Spleen (tissue), 11 donors: ENCODE measurements at regions not wholly inside any gene's neighbourhood (a gene's known extent, or its start where the extent isn't known, plus 50 kb on each side); places are given as distances from the start of the nearest gene placed in this dataset.

ENCODE experiments used
- DNase-seq: peaks from one replicate; pipeline ENCODE4 v3.0.0-alpha.2; 2020
- H3K27ac ChIP-seq, 8 donors: fragments of 200-600 bp; sonication (generic) in 7 of 8; 1 replicate in 4 of 8; 2 replicates in 4 of 8; pipeline versions ENCODE4 v1.5.0 to v1.8.0; 2016 to 2021; ENCODE audit warnings: inconsistent platforms in 4 of 8, mild to moderate bottlenecking in 4 of 8, moderate library complexity in 1 of 8
- H3K27me3 ChIP-seq, 7 donors: fragments of 200-600 bp; sonication (generic) in 6 of 7; replicated peaks in 1 of 7; 1 replicate in 4 of 7; 2 replicates in 3 of 7; pipeline versions ENCODE4 v1.5.0 to v1.8.0; 2016 to 2021; ENCODE audit warnings: inconsistent platforms in 3 of 7, mild to moderate bottlenecking in 1 of 7
- H3K36me3 ChIP-seq, 6 donors: fragments of 200-600 bp; sonication (generic) in 5 of 6; 1 replicate in 4 of 6; 2 replicates in 2 of 6; pipeline versions ENCODE4 v1.5.0 to v1.8.0; 2016 to 2021; ENCODE audit warnings: inconsistent platforms in 2 of 6
- H3K4me1 ChIP-seq, 6 donors: fragments of 200-600 bp; sonication (generic) in 5 of 6; 1 replicate in 3 of 6; 2 replicates in 3 of 6; pipeline versions ENCODE4 v1.5.0 to v1.8.0; 2016 to 2021; ENCODE audit warnings: inconsistent platforms in 3 of 6
- H3K4me3 ChIP-seq, 8 donors: fragments of 200-600 bp; sonication (generic) in 7 of 8; 1 replicate in 4 of 8; 2 replicates in 4 of 8; pipeline versions ENCODE4 v1.5.0 to v1.8.0; 2016 to 2021; ENCODE audit warnings: inconsistent platforms in 4 of 8, mild to moderate bottlenecking in 4 of 8, moderate library complexity in 2 of 8
- H3K9me3 ChIP-seq, 8 donors: fragments of 200-600 bp; sonication (generic) in 7 of 8; 1 replicate in 4 of 8; 2 replicates in 4 of 8; pipeline versions ENCODE4 v1.5.0 to v1.8.0; 2016 to 2021; ENCODE audit warnings: inconsistent platforms in 4 of 8
- CTCF ChIP-seq, 11 experiments: fragments of 200-600 bp in 7 of 11; fragments of 450-650 bp in 4 of 11; sonication (generic) in 4 of 11; IDR thresholded peaks in 8 of 11; conservative IDR thresholded peaks in 3 of 11; 1 replicate in 7 of 11; 2 replicates in 4 of 11; pipeline versions ENCODE4 v1.4.0 to v1.8.0; 2016 to 2021; ENCODE audit warnings: antibody characterized with exemption in 11 of 11, inconsistent platforms in 4 of 11, mild to moderate bottlenecking in 1 of 11
- POLR2A ChIP-seq, 3 donors: fragments of 450-650 bp; IDR thresholded peaks; one replicate each; pipeline ENCODE4 v1.5.1; 2017; ENCODE audit warnings: antibody characterized with exemption in 3 of 3, mild to moderate bottlenecking in 1 of 3
- POLR2AphosphoS5 ChIP-seq, 3 donors: sonication (generic); formaldehyde crosslinking; IDR thresholded peaks; one replicate each; pipeline ENCODE4 v1.5.1; 2017; ENCODE audit warnings: antibody characterized with exemption in 3 of 3
- WGBS, 5 donors: extraction: QIAGEN DNeasy Blood & Tissue Kit in 3 of 5; methylation state at CpG; one replicate each; pipeline versions ENCODE4 v1.1.5 to v1.1.7; 2013 to 2018; 5-methylcytosine and 5-hydroxymethylcytosine counted together
- intact Hi-C: fragments of 100-400 bp; cut with DNase I; formaldehyde crosslinking; loops from one replicate; pipeline ENCODE4 v1.15.0; 2023; ENCODE audit warnings: low total_unique reads
- donor health status: healthy with polysubstance abuse.
- donor health status: DM: no; HTN: no; CAD: no; lungs with moderate emphysema.
- donor health status: DM: no; HTN: no; CAD: no.
- donor health status: Bipolar disorder and iron deficiency.
- donor health status: healthy.
- donor health status: DM: no; HTN: no; CAD: no.
- donor health status: DM: yes; HTN: yes; CAD: no.

DNA sequence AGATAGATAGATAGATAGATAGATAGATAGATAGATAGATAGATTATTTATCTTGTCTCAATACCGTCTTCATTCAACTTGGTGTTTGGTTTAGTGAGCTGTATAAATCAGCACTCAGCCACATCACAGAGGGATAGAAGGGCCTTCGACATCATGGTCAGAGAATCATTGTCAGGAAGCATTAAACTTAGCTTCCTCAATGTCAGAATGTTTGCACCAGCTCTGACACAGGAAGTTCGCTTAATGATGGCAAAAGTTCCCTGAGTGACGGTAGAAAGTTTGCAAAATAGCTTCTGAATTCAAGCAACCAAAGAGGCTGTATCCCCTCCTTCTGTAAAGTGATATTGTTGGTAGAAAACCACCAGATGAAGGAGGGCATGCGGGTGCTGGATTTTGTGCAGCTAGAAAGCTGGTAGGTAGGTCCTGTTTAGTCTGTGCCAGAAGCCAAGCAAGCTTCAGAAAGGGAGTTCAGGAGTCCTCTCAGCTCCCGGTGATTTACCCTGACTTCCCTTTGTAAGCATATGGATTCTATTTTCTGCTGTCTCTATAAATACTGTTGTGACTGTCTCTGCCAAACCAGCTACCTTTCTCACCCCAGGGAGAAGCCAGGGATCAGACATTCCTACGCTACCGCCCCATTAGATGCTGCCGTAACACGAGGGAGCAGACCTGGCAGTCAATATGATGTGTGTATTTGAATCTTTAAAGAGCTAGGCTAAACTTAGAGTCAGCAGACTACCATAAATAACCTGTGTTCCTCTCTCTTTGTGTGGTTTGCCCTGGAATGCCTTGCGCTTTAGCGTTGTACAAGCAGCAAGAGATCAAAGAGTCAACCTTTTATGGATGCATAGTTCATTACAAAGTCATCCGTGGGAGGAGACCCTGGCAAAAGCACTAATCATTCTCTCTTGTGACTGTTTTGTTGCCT, 200.5 kb upstream of the KIAA1217 start:
- DNase-seq: no peak
- intact Hi-C loops: no loop called here
- no peaks in the 10 kb centered on the region for H3K9me3 ChIP-seq
- peaks cover 0 to 5% (median 0%) of the 10 kb centered on the region in 6 donors for H3K4me1 ChIP-seq
- H3K27ac ChIP-seq: no peak overlapping the region
- 45 to 55% (median 50%) methylated on average over 13 of the region's 13 CpGs for WGBS, 5 donors
- H3K36me3 ChIP-seq: no peaks in the 10 kb centered on the region
- no peaks in the 10 kb centered on the region for H3K27me3 ChIP-seq
- TF ChIP-seq POLR2AphosphoS5 (IDR thresholded peaks at IDR 0.05) (no peak), POLR2A (IDR thresholded peaks at IDR 0.05) (no peak), CTCF (IDR thresholded peaks at IDR 0.05 in 8 of 11, conservative IDR thresholded peaks at IDR 0.05 in 3 of 11) (no peak)
- no peak overlapping the region for H3K4me3 ChIP-seq

DNA sequence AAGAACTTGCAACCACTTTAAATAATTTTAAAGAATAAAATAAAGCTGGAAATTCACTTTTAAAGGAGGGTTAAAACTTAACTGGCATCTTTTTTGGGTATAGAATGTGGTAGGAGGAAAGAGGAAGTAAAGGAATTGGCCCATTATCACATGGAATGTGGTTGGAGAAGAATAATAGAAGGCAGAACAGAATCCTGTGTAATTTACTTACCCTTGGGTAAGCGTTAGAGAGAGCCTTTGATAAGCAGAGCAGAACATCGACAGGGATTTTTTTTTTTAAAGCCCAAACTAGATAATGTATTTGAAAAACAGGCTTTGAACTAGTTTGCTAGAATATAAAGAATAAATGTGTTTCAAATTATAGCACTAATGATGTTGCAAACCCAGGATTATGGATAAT, 199.8 kb upstream of the KIAA1217 start:
- Histone ChIP-seq H3K27ac (no peak overlapping the region), H3K9me3 (no peaks in the 10 kb centered on the region), H3K4me3 (no peak overlapping the region), H3K4me1 (peaks cover 0 to 5% (median 0%) of the 10 kb centered on the region in 6 donors), H3K36me3 (no peaks in the 10 kb centered on the region), H3K27me3 (no peaks in the 10 kb centered on the region)
- intact Hi-C loops: no loop called here
- TF ChIP-seq POLR2A (IDR thresholded peaks at IDR 0.05): no peak
- TF ChIP-seq POLR2AphosphoS5 (IDR thresholded peaks at IDR 0.05): no peak
- 62 to 71% (median 64%) methylated on average over 2 of the region's 2 CpGs for WGBS, 5 donors
- DNase-seq: no peak

DNA sequence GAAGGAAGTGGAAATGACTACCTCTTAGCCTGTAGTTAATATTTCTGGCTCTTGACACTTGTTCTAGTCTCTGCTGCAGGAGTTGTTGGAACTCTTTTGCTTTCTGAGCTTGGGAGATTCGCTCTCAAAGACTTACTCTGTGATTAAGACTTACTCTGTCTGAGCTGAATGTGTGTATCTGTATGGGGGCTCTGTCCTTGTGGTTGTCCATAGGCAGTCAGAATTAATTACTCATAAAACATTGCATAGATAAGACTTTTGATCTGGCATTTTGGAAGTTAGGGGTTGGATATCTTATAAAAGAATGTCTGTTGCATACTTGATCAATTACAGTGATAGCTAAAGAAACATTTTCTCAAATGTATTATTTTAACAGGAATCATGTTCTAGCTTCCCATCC, 199.2 kb upstream of the KIAA1217 start:
- H3K9me3 ChIP-seq: no peaks in the 10 kb centered on the region
- WGBS, 5 donors: 63 to 72% (median 67%) methylated on average over 1 of the region's 1 CpG
- H3K36me3 ChIP-seq: no peaks in the 10 kb centered on the region
- TF ChIP-seq POLR2A (IDR thresholded peaks at IDR 0.05) (no peak), CTCF (IDR thresholded peaks at IDR 0.05 in 8 of 11, conservative IDR thresholded peaks at IDR 0.05 in 3 of 11) (no peak), POLR2AphosphoS5 (IDR thresholded peaks at IDR 0.05) (no peak)
- peaks cover 0 to 5% (median 0%) of the 10 kb centered on the region in 6 donors for H3K4me1 ChIP-seq
- no peak for DNase-seq
- intact Hi-C loops: no loop called here
- H3K4me3 ChIP-seq: no peak overlapping the region
- H3K27me3 ChIP-seq: no peaks in the 10 kb centered on the region
- no peak overlapping the region for H3K27ac ChIP-seq

DNA sequence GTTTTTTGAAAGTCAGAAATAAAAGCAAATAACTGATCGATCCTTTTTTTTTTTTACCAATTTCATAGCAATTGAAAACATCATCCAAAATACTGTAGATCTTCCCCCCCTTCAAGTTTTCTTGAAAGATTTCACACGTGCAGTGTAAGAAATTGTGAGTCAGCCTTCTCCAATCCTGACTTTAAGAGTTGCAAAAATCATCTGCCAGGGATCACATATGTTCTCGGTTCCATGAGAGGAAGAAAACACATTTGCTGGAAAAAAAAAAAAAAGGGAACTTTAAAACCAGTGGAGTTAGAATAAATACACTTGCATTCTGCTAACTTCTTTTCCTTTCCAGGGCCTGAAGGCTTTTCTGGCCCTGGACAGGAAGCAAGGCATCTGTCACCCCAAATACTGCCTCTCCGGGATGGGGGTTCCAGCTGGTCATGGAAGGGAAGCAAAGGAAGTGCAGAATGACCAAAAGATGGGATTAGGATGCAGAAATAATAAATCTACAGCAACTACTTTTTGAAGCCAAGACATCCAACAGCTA, 198.4 kb upstream of the KIAA1217 start:
- no peaks in the 10 kb centered on the region for H3K36me3 ChIP-seq
- DNase-seq: no peak
- H3K4me1 ChIP-seq: peaks cover 0 to 5% (median 0%) of the 10 kb centered on the region in 6 donors
- TF ChIP-seq POLR2A (IDR thresholded peaks at IDR 0.05) (no peak), POLR2AphosphoS5 (IDR thresholded peaks at IDR 0.05) (no peak), CTCF (IDR thresholded peaks at IDR 0.05 in 8 of 11, conservative IDR thresholded peaks at IDR 0.05 in 3 of 11) (no peak)
- no peaks in the 10 kb centered on the region for H3K9me3 ChIP-seq
- no peak overlapping the region for H3K27ac ChIP-seq
- no peak overlapping the region for H3K4me3 ChIP-seq
- intact Hi-C loops: no loop called here
- WGBS, 5 donors: 48 to 61% (median 50%) methylated on average over 4 of the region's 4 CpGs
- H3K27me3 ChIP-seq: no peaks in the 10 kb centered on the region
